Lower leg skin (tissue), 3 donors: ENCODE measurements at regions not wholly inside any gene's neighbourhood (a gene's known extent, or its start where the extent isn't known, plus 50 kb on each side); places are given as distances from the start of the nearest gene placed in this dataset.

Experiments
- POLR2A ChIP-seq, 2 donors: fragments of 450-650 bp; IDR thresholded peaks; one replicate each; pipeline ENCODE4 v1.6.1; 2016 to 2017; ENCODE audit warnings: antibody characterized with exemption in 2 of 2, mild to moderate bottlenecking in 1 of 2, moderate library complexity in 1 of 2
- TF ChIP-seq, protein P1 (sequence below), 3 donors: fragments of 450-650 bp; IDR thresholded peaks; one replicate each; pipeline ENCODE4 v1.5.1; 2016; ENCODE audit warnings: antibody characterized with exemption in 3 of 3, mild to moderate bottlenecking in 3 of 3, moderate library complexity in 2 of 3

DNA sequence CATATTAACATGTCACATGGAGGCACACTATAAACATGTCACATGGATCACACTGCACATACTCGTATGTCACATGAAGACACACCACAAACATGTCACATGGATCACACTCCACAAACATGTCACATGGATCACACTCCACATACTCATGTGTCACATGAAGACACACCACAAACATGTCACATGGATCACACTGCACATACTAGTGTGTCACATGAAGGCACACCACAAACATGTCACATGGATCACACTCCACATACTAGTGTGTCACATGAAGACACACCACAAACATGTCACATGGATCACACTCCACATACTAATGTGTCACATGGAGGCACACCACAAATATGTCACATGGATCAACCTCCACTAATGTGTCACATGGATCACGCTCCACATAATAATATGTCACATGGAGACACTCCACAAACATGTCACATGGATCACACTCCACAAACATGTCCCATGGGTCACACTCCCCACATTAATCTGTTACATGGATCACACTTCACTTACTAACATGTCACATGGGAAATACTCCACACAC lies 195.6 kb upstream of the PFKP start:
- TF ChIP-seq, protein P1, sequence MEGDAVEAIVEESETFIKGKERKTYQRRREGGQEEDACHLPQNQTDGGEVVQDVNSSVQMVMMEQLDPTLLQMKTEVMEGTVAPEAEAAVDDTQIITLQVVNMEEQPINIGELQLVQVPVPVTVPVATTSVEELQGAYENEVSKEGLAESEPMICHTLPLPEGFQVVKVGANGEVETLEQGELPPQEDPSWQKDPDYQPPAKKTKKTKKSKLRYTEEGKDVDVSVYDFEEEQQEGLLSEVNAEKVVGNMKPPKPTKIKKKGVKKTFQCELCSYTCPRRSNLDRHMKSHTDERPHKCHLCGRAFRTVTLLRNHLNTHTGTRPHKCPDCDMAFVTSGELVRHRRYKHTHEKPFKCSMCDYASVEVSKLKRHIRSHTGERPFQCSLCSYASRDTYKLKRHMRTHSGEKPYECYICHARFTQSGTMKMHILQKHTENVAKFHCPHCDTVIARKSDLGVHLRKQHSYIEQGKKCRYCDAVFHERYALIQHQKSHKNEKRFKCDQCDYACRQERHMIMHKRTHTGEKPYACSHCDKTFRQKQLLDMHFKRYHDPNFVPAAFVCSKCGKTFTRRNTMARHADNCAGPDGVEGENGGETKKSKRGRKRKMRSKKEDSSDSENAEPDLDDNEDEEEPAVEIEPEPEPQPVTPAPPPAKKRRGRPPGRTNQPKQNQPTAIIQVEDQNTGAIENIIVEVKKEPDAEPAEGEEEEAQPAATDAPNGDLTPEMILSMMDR (IDR thresholded peaks at IDR 0.05), result no peak
- no peak for TF ChIP-seq POLR2A (IDR thresholded peaks at IDR 0.05)
